OCI-LY3 (cell line): ENCODE measurements at regions not wholly inside any gene's neighbourhood (a gene's known extent, or its start where the extent isn't known, plus 50 kb on each side); places are given as distances from the start of the nearest gene placed in this dataset.

Source experiments
- H2AFZ ChIP-seq: fragments of 200-600, 300-600 bp; shearing (Covaris generic); 2 replicates; pipeline ENCODE4 v1.6.0; 2014; ENCODE audit warnings: antibody characterized with exemption, low read depth, low read length
- H3K27ac ChIP-seq: fragments of 200-600, 300-600 bp; sonication (generic); 2 replicates; pipeline ENCODE4 v1.5.1; 2014; ENCODE audit warnings: mild to moderate bottlenecking, low read length, moderate library complexity, mixed read lengths
- H3K27me3 ChIP-seq: fragments of 200-600, 300-600 bp; sonication (generic); 2 replicates; pipeline ENCODE4 v1.6.1; 2014; ENCODE audit warnings: low read depth, low read length, mixed read lengths
- H3K36me3 ChIP-seq: fragments of 200-600, 300-600 bp; sonication (generic); replicated peaks from 2 replicates; pipeline ENCODE3; 2014; ENCODE audit warnings: low read depth, low read length, mixed read lengths
- H3K4me1 ChIP-seq: fragments of 300-600, 200-600 bp; sonication (generic); 2 replicates; pipeline ENCODE4 v1.6.1; 2014; ENCODE audit warnings: low read length, mixed read lengths
- H3K4me2 ChIP-seq: fragments of 200-600, 300-600 bp; sonication (generic); 2 replicates; pipeline ENCODE4 v1.6.1; 2014; ENCODE audit warnings: low read length, mixed read lengths
- H3K4me3 ChIP-seq: fragments of 300-600, 200-600 bp; sonication (generic); 2 replicates; pipeline ENCODE4 v1.5.1; 2014; ENCODE audit warnings: antibody characterized with exemption, mild to moderate bottlenecking, low read length, moderate library complexity
- H3K79me2 ChIP-seq: fragments of 300-600, 200-600 bp; shearing (Covaris generic); 2 replicates; pipeline ENCODE4 v1.6.1; 2014; ENCODE audit warnings: mild to moderate bottlenecking, low read length, mixed read lengths
- H3K9ac ChIP-seq: fragments of 300-600, 200-600 bp; shearing (Covaris generic); 2 replicates; pipeline ENCODE4 v1.6.0; 2014; ENCODE audit warnings: mild to moderate bottlenecking, low read length, moderate library complexity
- H3K9me3 ChIP-seq: fragments of 200-600, 300-600 bp; shearing (Covaris generic); 2 replicates; pipeline ENCODE4 v1.6.1; 2014; ENCODE audit warnings: low read length, mixed read lengths; ENCODE audit not compliant: insufficient read depth
- H4K20me1 ChIP-seq: fragments of 200-600, 300-600 bp; sonication (generic); 2 replicates; pipeline ENCODE4 v1.6.1; 2016; ENCODE audit warnings: low read length, mixed read lengths; ENCODE audit not compliant: insufficient read depth
- CTCF ChIP-seq: fragments of 200-600, 300-600 bp; sonication (generic); IDR thresholded peaks from 2 replicates; pipeline ENCODE4 v1.5.1; 2014; ENCODE audit warnings: antibody characterized with exemption, low read length, low read depth
- EZH2phosphoT487 ChIP-seq: fragments of 200-600 bp; shearing (Covaris generic); IDR thresholded peaks from 2 replicates; pipeline ENCODE4 v1.6.1; 2018; ENCODE audit warnings: antibody characterized with exemption, mixed run types, low read depth

- no peak overlapping the region for H3K4me3 ChIP-seq
- no peak overlapping the region for H3K9ac ChIP-seq
- H3K4me2 ChIP-seq, result no peak overlapping the region
- no peaks in the 10 kb centered on the region for H3K36me3 ChIP-seq
- TF ChIP-seq EZH2phosphoT487, result no peak
- TF ChIP-seq CTCF, result no peak
- no peaks in the 10 kb centered on the region for H3K79me2 ChIP-seq
- peaks cover 10% of the 10 kb centered on the region for H3K4me1 ChIP-seq
- H3K27me3 ChIP-seq, result no peaks in the 10 kb centered on the region
- no peaks in the 10 kb centered on the region for H3K9me3 ChIP-seq
- no peak overlapping the region for H3K27ac ChIP-seq
- no peaks in the 10 kb centered on the region for H4K20me1 ChIP-seq
- H2AFZ ChIP-seq, result no peak overlapping the region
Measured at GRCh38 chr6:85353012-85353411, 96.9 kb upstream of the NT5E start.

- no peak overlapping the region for H3K4me2 ChIP-seq
- H3K9me3 ChIP-seq, result no peaks in the 10 kb centered on the region
- H3K27ac ChIP-seq, result no peak overlapping the region
- no peak overlapping the region for H3K4me3 ChIP-seq
- no peaks in the 10 kb centered on the region for H3K36me3 ChIP-seq
- H3K9ac ChIP-seq, result no peak overlapping the region
- no peaks in the 10 kb centered on the region for H4K20me1 ChIP-seq
- H3K4me1 ChIP-seq, result peaks cover 10% of the 10 kb centered on the region
- H3K79me2 ChIP-seq, result no peaks in the 10 kb centered on the region
- no peak overlapping the region for H2AFZ ChIP-seq
- TF ChIP-seq EZH2phosphoT487, result no peak
- no peak for TF ChIP-seq CTCF
- no peaks in the 10 kb centered on the region for H3K27me3 ChIP-seq
Measured at GRCh38 chr6:85348643-85349042, 101.2 kb upstream of the NT5E start.

DNA sequence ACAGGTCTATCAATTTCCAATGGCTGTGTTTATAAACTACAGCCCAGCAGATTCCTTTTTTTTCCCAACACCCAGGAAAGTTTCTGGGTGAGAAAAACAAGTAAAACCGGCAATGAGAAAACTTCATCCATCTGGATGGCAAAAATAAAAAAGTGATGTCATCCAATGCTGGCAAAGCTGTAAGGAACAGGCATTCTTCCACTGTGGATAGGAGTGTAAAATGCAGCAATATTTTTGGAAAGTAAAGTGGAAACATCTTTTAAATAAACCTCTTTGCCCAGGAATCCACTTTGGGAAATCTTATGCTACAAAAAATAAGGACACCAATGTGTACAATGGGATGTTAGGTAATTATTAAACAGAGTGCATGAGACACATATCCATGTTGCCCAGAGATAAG lies 102.1 kb upstream of the NT5E start:
- Histone ChIP-seq H4K20me1 (no peaks in the 10 kb centered on the region), H3K9ac (no peak overlapping the region), H3K4me3 (no peak overlapping the region), H3K36me3 (no peaks in the 10 kb centered on the region), H2AFZ (no peak overlapping the region), H3K4me1 (peaks cover 2% of the 10 kb centered on the region), H3K9me3 (no peaks in the 10 kb centered on the region), H3K27ac (no peak overlapping the region), H3K4me2 (no peak overlapping the region), H3K79me2 (no peaks in the 10 kb centered on the region), H3K27me3 (no peaks in the 10 kb centered on the region)
- TF ChIP-seq CTCF, result no peak
- TF ChIP-seq EZH2phosphoT487, result no peak

- Histone ChIP-seq H3K27me3 (no peaks in the 10 kb centered on the region), H3K9ac (no peak overlapping the region), H3K9me3 (no peaks in the 10 kb centered on the region), H3K79me2 (no peaks in the 10 kb centered on the region), H3K4me1 (no peaks in the 10 kb centered on the region), H2AFZ (no peak overlapping the region), H4K20me1 (no peaks in the 10 kb centered on the region), H3K27ac (no peak overlapping the region), H3K4me3 (no peak overlapping the region), H3K36me3 (no peaks in the 10 kb centered on the region), H3K4me2 (no peak overlapping the region)
- TF ChIP-seq EZH2phosphoT487 (no peak), CTCF (no peak)
Measured at GRCh38 chr6:85346196-85346595, 103.7 kb upstream of the NT5E start.
